Epidermal melanocyte (primary cell): ENCODE measurements at regions not wholly inside any gene's neighbourhood (a gene's known extent, or its start where the extent isn't known, plus 50 kb on each side); places are given as distances from the start of the nearest gene placed in this dataset.
"Not testable (repeated sequence)": the region's sequence is repeated elsewhere in the genome, so short reads cannot be mapped to it uniquely, and the experiment has no call there.

Source experiments
- DNase-seq: peaks from one replicate; pipeline ENCODE4 v3.0.0; 2011; ENCODE audit warnings: low spot score; ENCODE audit not compliant: insufficient read length

- no peak for DNase-seq
Observed at GRCh38 chr13:89165685-89166084, 1494.5 kb downstream of the SLITRK5 start.

GRCh38 chr13:89169951-89170350 lies 1498.8 kb downstream of the SLITRK5 start:
- DNase-seq: no peak

GRCh38 chr13:89181041-89181440 lies 1509.9 kb downstream of the SLITRK5 start:
- no peak for DNase-seq

GRCh38 chr13:89199138-89199537 lies 1528.0 kb downstream of the SLITRK5 start:
- no peak for DNase-seq

- DNase-seq: no peak
Observed at GRCh38 chr13:89204435-89204834, 1533.3 kb downstream of the SLITRK5 start.

- peak; percentile 9 for DNase-seq
Observed at GRCh38 chr13:89205856-89206520, 1534.8 kb downstream of the SLITRK5 start.

GRCh38 chr13:89212186-89212585 lies 1541.0 kb downstream of the SLITRK5 start:
- DNase-seq: no peak

GRCh38 chr13:89214185-89214584 lies 1543.0 kb downstream of the SLITRK5 start:
- DNase-seq: no peak

GRCh38 chr13:89215319-89215718 lies 1544.1 kb downstream of the SLITRK5 start:
- DNase-seq: not testable (repeated sequence)

- no peak for DNase-seq
Observed at GRCh38 chr13:89217813-89218212, 1546.6 kb downstream of the SLITRK5 start.

GRCh38 chr13:89221557-89222158 lies 1550.5 kb downstream of the SLITRK5 start:
- DNase-seq: no peak

GRCh38 chr13:89227356-89227755 lies 1556.2 kb downstream of the SLITRK5 start:
- DNase-seq: no peak

- DNase-seq: no peak
Observed at GRCh38 chr13:89238496-89238895, 1567.3 kb downstream of the SLITRK5 start.

- DNase-seq: no peak
Observed at GRCh38 chr13:89239361-89240127, 1568.4 kb downstream of the SLITRK5 start.

GRCh38 chr13:89255844-89256406 lies 1584.8 kb downstream of the SLITRK5 start:
- no peak for DNase-seq

GRCh38 chr13:89267734-89268133 lies 1596.6 kb downstream of the SLITRK5 start:
- no peak for DNase-seq

GRCh38 chr13:89269737-89270136 lies 1598.6 kb downstream of the SLITRK5 start:
- DNase-seq: no peak

GRCh38 chr13:89270736-89271135 lies 1599.6 kb downstream of the SLITRK5 start:
- DNase-seq: no peak

GRCh38 chr13:89279374-89279773 lies 1608.2 kb downstream of the SLITRK5 start:
- DNase-seq: no peak

GRCh38 chr13:89281331-89281730 lies 1610.2 kb downstream of the SLITRK5 start:
- no peak for DNase-seq

GRCh38 chr13:89282241-89282640 lies 1611.1 kb downstream of the SLITRK5 start:
- DNase-seq: no peak

- no peak for DNase-seq
Observed at GRCh38 chr13:89287381-89287780, 1616.2 kb downstream of the SLITRK5 start.
